GM13976 (cell line): ENCODE measurements at regions not wholly inside any gene's neighbourhood (a gene's known extent, or its start where the extent isn't known, plus 50 kb on each side); places are given as distances from the start of the nearest gene placed in this dataset.

Source experiments
- DNase-seq: peaks from one replicate; pipeline ENCODE4 v3.0.0; 2012; ENCODE audit warnings: low spot score
- CTCF ChIP-seq: IDR thresholded peaks from 2 replicates; pipeline ENCODE4 v1.5.1; 2012; ENCODE audit warnings: borderline replicate concordance, mild to moderate bottlenecking; ENCODE audit not compliant: insufficient read depth; ENCODE audit errors: extremely low read depth, missing control alignments, control extremely low read depth
- in situ Hi-C: fragments of 300-500 bp; cut with MboI; formaldehyde crosslinking; loops from one replicate; pipeline ENCODE4 v1.12.0; 2022; ENCODE audit warnings: low sequenced_read_pairs, mixed read lengths, inconsistent platforms; ENCODE audit not compliant: unreplicated experiment

- in situ Hi-C loops: no loop called here
Measured at GRCh38 chr7:16026253-16027020, 340.0 kb upstream of the MEOX2 start.

GRCh38 chr7:16025696-16026095 lies 339.2 kb upstream of the MEOX2 start:
- DNase-seq: no peak
- no peak for TF ChIP-seq CTCF
- in situ Hi-C loops: no loop called here

More at GRCh38 chr7:16026253-16027020, 340.0 kb upstream of the MEOX2 start:
- TF ChIP-seq CTCF: no peak
- DNase-seq: no peak

GRCh38 chr7:16023503-16023902 lies 337.0 kb upstream of the MEOX2 start:
- no peak for TF ChIP-seq CTCF
- in situ Hi-C loops: no loop called here
- DNase-seq: no peak

- in situ Hi-C loops: no loop called here
- TF ChIP-seq CTCF: no peak
Measured at GRCh38 chr7:16023046-16023445, 336.6 kb upstream of the MEOX2 start.

GRCh38 chr7:16021851-16022250 lies 335.4 kb upstream of the MEOX2 start:
- in situ Hi-C loops: no loop called here
- TF ChIP-seq CTCF: no peak
- DNase-seq: no peak

More at GRCh38 chr7:16023046-16023445, 336.6 kb upstream of the MEOX2 start:
- no peak for DNase-seq

- in situ Hi-C loops: no loop called here
- DNase-seq: no peak
- no peak for TF ChIP-seq CTCF
Measured at GRCh38 chr7:16015981-16016380, 329.5 kb upstream of the MEOX2 start.
